A549 (cell line): ENCODE measurements at regions not wholly inside any gene's neighbourhood (a gene's known extent, or its start where the extent isn't known, plus 50 kb on each side); places are given as distances from the start of the nearest gene placed in this dataset.

Experiments used
- ATAC-seq, 2 experiments: fragments of 200-7000 bp in 1 of 2; fragments of >200 bp in 1 of 2; cut with Nextera tagmentation in 1 of 2; cut with Tn5 transposase in 1 of 2; 3 replicates each; pipeline versions ENCODE4 v1.8.0 to v1.9.1; 2018 to 2020; ENCODE audit warnings: mild to moderate bottlenecking in 1 of 2, moderate library complexity in 1 of 2
- CTCF ChIA-PET: fragments of 300-600 bp; sonication (Branson Sonifier 250); formaldehyde crosslinking; extraction: SDS; loops from one replicate; lab custom pipeline; 2021; ENCODE audit warnings: antibody characterized with exemption, inconsistent platforms; lab: Yijun Ruan, JAX
- POLR2A ChIA-PET: fragments of 350-600 bp; formaldehyde crosslinking; extraction: SDS; loops from one replicate; lab custom pipeline; 2021; ENCODE audit warnings: antibody characterized with exemption, inconsistent platforms; lab: Yijun Ruan, JAX
- DNase-seq, 2 experiments: peaks; one replicate each; pipeline versions ENCODE4 v3.0.0 to v3.0.0-alpha.2; 2011 to 2016; ENCODE audit warnings: low read depth in 1 of 2, low spot score in 1 of 2
- FAIRE-seq: peaks from 2 replicates; lab custom pipeline; 2011; peaks lifted over from hg19 to GRCh38; lab: Jason Lieb, UNC
- H3K27ac ChIP-seq, 2 experiments: fragments of >200 bp; sonication (Bioruptor Twin); formaldehyde crosslinking; 3 replicates each; pipeline ENCODE4 v1.5.1; 2016 to 2017
- H3K4me1 ChIP-seq: fragments of >200 bp; sonication (Bioruptor Twin); formaldehyde crosslinking; 3 replicates; pipeline ENCODE4 v1.6.1; 2016
- H3K4me2 ChIP-seq: fragments of >200 bp; sonication (Bioruptor Twin); formaldehyde crosslinking; 3 replicates; pipeline ENCODE4 v1.6.1; 2016
- H3K4me3 ChIP-seq: fragments of >200 bp; sonication (Bioruptor Twin); formaldehyde crosslinking; 3 replicates; pipeline ENCODE4 v1.5.1; 2016
- H3K9me3 ChIP-seq: fragments of >200 bp; sonication (Bioruptor Twin); formaldehyde crosslinking; 3 replicates; pipeline ENCODE4 v1.6.1; 2016
- BHLHE40 ChIP-seq: IDR thresholded peaks from 2 replicates; pipeline ENCODE4 v1.6.1; 2012; ENCODE audit warnings: low read depth, low read length, inconsistent platforms
- CEBPB ChIP-seq, 2 experiments: fragments of >200 bp in 1 of 2; sonication (Bioruptor Twin) in 1 of 2; formaldehyde crosslinking in 1 of 2; IDR thresholded peaks; 2 replicates each; pipeline ENCODE4 v1.6.1; 2012 to 2016
- FOSL2 ChIP-seq, 2 experiments: fragments of 450-650 bp in 1 of 2; fragments of >200 bp in 1 of 2; sonication (Bioruptor Twin) in 1 of 2; formaldehyde crosslinking; IDR thresholded peaks; 2 replicates each; pipeline versions ENCODE4 v1.5.0 to v1.6.1; 2016 to 2020; ENCODE audit warnings: mild to moderate bottlenecking in 1 of 2, moderate library complexity in 1 of 2
- JUN ChIP-seq, 2 experiments: fragments of >200 bp; sonication (Bioruptor Twin); formaldehyde crosslinking; IDR thresholded peaks; 2 replicates in 1 of 2; 3 replicates in 1 of 2; pipeline ENCODE4 v1.6.1; 2016 to 2017
- NR3C1 ChIP-seq: fragments of >200 bp; sonication (Bioruptor Twin); formaldehyde crosslinking; IDR thresholded peaks from 3 replicates; pipeline ENCODE4 v1.6.1; 2017
- POLR2A ChIP-seq: IDR thresholded peaks from 2 replicates; pipeline ENCODE4 v1.6.1; 2012; ENCODE audit warnings: mild to moderate bottlenecking, low read length
- RARB ChIP-seq: fragments of 250-450 bp; sonication (Bioruptor Pico); IDR thresholded peaks from 2 replicates; pipeline ENCODE4 v1.8.0; 2021; ENCODE audit warnings: mild to moderate bottlenecking, moderate library complexity
- RCOR1 ChIP-seq: fragments of 150-350 bp; IDR thresholded peaks from 2 replicates; pipeline ENCODE4 v1.6.1; 2014; ENCODE audit warnings: antibody characterized with exemption, low read length, low read depth
- SREBF2 ChIP-seq: fragments of 450-650 bp; IDR thresholded peaks from 2 replicates; pipeline ENCODE4 v1.6.1; 2014; ENCODE audit warnings: mild to moderate bottlenecking, moderate library complexity
- TP53 ChIP-seq: fragments of 250-450 bp; sonication (Bioruptor Pico); IDR thresholded peaks from 2 replicates; pipeline ENCODE4 v1.5.0; 2021; ENCODE audit warnings: mild to moderate bottlenecking, moderate library complexity
- ZC3H11A ChIP-seq: fragments of 450-650 bp; IDR thresholded peaks from 2 replicates; pipeline ENCODE4 v1.6.1; 2014; ENCODE audit warnings: antibody characterized with exemption, mild to moderate bottlenecking
- ZFP36 ChIP-seq: fragments of 450-650 bp; IDR thresholded peaks from 2 replicates; pipeline ENCODE4 v1.6.1; 2014; ENCODE audit warnings: borderline replicate concordance; ENCODE audit not compliant: partially characterized antibody
- WGBS: methylation state at CpG from one replicate; pipeline ENCODE4 v1.1.6; 2017; ENCODE audit errors: missing lambda C conversion rate; 5-methylcytosine and 5-hydroxymethylcytosine counted together
- TF ChIP-seq, protein P1 (sequence below): IDR thresholded peaks from 2 replicates; pipeline ENCODE4 v1.6.1; 2012; ENCODE audit warnings: low read depth, borderline replicate concordance
- TF ChIP-seq, protein P2 (sequence below): fragments of >200 bp; sonication (Bioruptor Twin); formaldehyde crosslinking; IDR thresholded peaks from 2 replicates; pipeline ENCODE4 v1.6.1; 2016
- TF ChIP-seq, protein P3 (sequence below): IDR thresholded peaks from 2 replicates; pipeline ENCODE4 v1.6.1; 2012
- TF ChIP-seq, protein P4 (sequence below): fragments of 200-600 bp; sonication (generic); IDR thresholded peaks from 2 replicates; pipeline ENCODE4 v1.6.1; 2016; ENCODE audit warnings: antibody characterized with exemption, mild to moderate bottlenecking, moderate library complexity

DNA sequence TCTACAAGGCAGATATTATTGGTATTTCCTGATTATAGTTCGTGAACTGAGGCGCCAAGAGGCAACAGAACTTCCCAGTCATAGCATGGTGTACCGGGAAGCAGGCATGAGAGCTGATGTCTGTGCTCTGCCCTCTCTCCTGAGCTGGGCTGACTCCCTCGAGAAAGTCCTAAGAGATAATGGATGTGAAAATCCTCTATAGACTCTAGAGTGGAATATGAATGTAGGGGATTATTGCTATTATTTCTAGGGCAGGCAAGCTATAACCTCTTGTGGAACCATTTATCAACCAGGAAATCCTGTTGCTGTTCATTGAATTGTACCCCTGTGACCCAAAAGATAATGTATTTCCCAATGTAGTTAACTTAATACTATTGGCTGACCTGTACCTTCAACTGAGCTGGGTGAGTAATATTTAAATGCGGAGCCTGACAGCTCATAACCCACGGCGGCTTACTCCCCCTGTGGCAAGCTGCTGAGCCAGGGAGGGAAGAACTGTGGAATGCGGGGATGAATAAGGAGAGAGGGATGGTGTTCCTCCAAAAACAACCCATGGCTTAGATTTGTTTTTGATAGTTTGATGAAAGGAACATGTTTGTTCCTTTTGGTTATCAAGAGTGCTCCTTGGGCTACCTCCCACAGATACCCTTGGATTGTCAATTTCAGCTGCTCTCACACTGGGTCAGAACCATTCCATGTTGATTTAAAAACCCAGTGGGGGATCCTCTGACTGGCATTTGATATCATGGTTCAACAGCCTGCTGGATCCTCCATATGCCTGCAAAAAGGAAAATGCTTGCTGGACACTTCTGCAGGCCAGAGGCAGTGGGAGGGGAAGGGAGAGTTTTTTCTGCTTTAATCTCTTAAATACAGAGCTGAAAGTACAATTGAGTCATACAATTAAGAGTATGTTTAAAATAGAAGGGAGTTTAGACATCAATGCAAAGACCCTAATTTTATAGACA lies 339.0 kb upstream of the BOD1L1 start:
- TF ChIP-seq, protein P1, sequence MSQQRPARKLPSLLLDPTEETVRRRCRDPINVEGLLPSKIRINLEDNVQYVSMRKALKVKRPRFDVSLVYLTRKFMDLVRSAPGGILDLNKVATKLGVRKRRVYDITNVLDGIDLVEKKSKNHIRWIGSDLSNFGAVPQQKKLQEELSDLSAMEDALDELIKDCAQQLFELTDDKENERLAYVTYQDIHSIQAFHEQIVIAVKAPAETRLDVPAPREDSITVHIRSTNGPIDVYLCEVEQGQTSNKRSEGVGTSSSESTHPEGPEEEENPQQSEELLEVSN = no peak
- TF ChIP-seq, protein P2, sequence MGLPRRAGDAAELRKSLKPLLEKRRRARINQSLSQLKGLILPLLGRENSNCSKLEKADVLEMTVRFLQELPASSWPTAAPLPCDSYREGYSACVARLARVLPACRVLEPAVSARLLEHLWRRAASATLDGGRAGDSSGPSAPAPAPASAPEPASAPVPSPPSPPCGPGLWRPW = no peak
- TF ChIP-seq TP53 (no peak), ZC3H11A (no peak), BHLHE40 (no peak), JUN (IDR thresholded peaks at IDR 0.05) (no peak), RARB (CRISPR knock-in tag) (no peak), FOSL2 (IDR thresholded peaks at IDR 0.05) (no peak), FOSL2 (CRISPR knock-in tag; IDR thresholded peaks at IDR 0.05) (no peak), SREBF2 (no peak), ZFP36 (no peak), NR3C1 (no peak), RCOR1 (no peak), POLR2A (no peak), CEBPB (IDR thresholded peaks at IDR 0.05) (no peak)
- TF ChIP-seq, protein P3, sequence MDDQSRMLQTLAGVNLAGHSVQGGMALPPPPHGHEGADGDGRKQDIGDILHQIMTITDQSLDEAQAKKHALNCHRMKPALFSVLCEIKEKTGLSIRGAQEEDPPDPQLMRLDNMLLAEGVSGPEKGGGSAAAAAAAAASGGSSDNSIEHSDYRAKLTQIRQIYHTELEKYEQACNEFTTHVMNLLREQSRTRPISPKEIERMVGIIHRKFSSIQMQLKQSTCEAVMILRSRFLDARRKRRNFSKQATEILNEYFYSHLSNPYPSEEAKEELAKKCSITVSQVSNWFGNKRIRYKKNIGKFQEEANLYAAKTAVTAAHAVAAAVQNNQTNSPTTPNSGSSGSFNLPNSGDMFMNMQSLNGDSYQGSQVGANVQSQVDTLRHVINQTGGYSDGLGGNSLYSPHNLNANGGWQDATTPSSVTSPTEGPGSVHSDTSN = no peak
- TF ChIP-seq, protein P4, sequence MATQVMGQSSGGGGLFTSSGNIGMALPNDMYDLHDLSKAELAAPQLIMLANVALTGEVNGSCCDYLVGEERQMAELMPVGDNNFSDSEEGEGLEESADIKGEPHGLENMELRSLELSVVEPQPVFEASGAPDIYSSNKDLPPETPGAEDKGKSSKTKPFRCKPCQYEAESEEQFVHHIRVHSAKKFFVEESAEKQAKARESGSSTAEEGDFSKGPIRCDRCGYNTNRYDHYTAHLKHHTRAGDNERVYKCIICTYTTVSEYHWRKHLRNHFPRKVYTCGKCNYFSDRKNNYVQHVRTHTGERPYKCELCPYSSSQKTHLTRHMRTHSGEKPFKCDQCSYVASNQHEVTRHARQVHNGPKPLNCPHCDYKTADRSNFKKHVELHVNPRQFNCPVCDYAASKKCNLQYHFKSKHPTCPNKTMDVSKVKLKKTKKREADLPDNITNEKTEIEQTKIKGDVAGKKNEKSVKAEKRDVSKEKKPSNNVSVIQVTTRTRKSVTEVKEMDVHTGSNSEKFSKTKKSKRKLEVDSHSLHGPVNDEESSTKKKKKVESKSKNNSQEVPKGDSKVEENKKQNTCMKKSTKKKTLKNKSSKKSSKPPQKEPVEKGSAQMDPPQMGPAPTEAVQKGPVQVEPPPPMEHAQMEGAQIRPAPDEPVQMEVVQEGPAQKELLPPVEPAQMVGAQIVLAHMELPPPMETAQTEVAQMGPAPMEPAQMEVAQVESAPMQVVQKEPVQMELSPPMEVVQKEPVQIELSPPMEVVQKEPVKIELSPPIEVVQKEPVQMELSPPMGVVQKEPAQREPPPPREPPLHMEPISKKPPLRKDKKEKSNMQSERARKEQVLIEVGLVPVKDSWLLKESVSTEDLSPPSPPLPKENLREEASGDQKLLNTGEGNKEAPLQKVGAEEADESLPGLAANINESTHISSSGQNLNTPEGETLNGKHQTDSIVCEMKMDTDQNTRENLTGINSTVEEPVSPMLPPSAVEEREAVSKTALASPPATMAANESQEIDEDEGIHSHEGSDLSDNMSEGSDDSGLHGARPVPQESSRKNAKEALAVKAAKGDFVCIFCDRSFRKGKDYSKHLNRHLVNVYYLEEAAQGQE = no peak
- CTCF ChIA-PET = interaction anchor here (1.0 kb wide), 1 partner anchor 43 kb away, joined by 3 read pairs; no protein-coding TSS in a partner anchor
- POLR2A ChIA-PET = no interaction called here
- Histone ChIP-seq H3K4me2 (0 out of 3 replicates have a peak overlapping the region, but pooled peaks have one; percentile 7), H3K9me3 (0 out of 3 replicates have a peak, but pooled peaks cover 3% of the 10 kb centered on the region), H3K4me1 (peaks cover 9% of the 10 kb centered on the region; the same call in 1 of the 3 replicates), H3K27ac (peak overlapping the region in 1 of 2 experiments; percentile 51; a peak in 2 of 6 replicates), H3K4me3 (no peak overlapping the region)
- DNase-seq (no peak), ATAC-seq (peak in 1 of 2 experiments; percentile 58; a peak in 2 of 6 replicates), FAIRE-seq (no peak)
- WGBS = 70% methylated on average over 8 of the region's 8 CpGs

- ATAC-seq (no peak), FAIRE-seq (no peak), DNase-seq (no peak)
- no peaks in the 10 kb centered on the region for H3K9me3 ChIP-seq
- POLR2A ChIA-PET = no interaction called here
- H3K27ac ChIP-seq = peak overlapping the region in 1 of 2 experiments; percentile 13; a peak in 1 of 6 replicates
- WGBS = 95% methylated on average over 2 of the region's 2 CpGs
- no peak for TF ChIP-seq RARB (CRISPR knock-in tag)
- CTCF ChIA-PET = no interaction called here
- no peak overlapping the region for H3K4me3 ChIP-seq
- H3K4me1 ChIP-seq = peaks cover 9% of the 10 kb centered on the region; the same call in 1 of the 3 replicates
- H3K4me2 ChIP-seq = no peak overlapping the region
Observed at GRCh38 chr4:13968723-13969122, 341.2 kb upstream of the BOD1L1 start.
